GM10266 (cell line): ENCODE measurements at regions not wholly inside any gene's neighbourhood (a gene's known extent, or its start where the extent isn't known, plus 50 kb on each side); places are given as distances from the start of the nearest gene placed in this dataset.
"Not testable (repeated sequence)": the region's sequence is repeated elsewhere in the genome, so short reads cannot be mapped to it uniquely, and the experiment has no call there.

Experiments
- DNase-seq: peaks from one replicate; pipeline ENCODE4 v3.0.0; 2012; ENCODE audit errors: extremely low spot score
- TF ChIP-seq, protein P1 (sequence below): IDR thresholded peaks from 2 replicates; pipeline ENCODE4 v1.5.1; 2012; ENCODE audit warnings: mild to moderate bottlenecking, low read depth; ENCODE audit not compliant: control insufficient read depth, insufficient read depth; ENCODE audit errors: missing control alignments

DNA sequence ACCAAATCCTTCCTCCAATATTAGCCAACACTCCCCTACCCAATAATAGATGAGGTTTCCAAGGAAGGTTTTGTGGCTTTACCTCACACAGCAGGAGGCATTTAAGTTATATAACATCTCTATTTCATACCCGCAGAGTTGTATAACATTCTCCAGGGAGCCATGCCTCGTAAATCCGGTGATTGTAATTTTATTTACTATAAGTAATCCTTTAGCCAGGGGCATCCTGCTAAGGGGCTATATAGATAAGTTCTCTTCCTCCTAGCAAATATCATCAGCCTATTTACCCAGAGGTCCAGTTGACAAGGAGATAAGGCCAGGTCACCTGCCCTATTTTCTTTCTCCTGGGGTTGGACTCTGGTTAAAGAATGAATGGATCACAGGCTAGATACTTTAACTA lies 2051.0 kb downstream of the EFNA5 start:
- DNase-seq, result no peak
- TF ChIP-seq, protein P1, sequence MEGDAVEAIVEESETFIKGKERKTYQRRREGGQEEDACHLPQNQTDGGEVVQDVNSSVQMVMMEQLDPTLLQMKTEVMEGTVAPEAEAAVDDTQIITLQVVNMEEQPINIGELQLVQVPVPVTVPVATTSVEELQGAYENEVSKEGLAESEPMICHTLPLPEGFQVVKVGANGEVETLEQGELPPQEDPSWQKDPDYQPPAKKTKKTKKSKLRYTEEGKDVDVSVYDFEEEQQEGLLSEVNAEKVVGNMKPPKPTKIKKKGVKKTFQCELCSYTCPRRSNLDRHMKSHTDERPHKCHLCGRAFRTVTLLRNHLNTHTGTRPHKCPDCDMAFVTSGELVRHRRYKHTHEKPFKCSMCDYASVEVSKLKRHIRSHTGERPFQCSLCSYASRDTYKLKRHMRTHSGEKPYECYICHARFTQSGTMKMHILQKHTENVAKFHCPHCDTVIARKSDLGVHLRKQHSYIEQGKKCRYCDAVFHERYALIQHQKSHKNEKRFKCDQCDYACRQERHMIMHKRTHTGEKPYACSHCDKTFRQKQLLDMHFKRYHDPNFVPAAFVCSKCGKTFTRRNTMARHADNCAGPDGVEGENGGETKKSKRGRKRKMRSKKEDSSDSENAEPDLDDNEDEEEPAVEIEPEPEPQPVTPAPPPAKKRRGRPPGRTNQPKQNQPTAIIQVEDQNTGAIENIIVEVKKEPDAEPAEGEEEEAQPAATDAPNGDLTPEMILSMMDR, result no peak

DNA sequence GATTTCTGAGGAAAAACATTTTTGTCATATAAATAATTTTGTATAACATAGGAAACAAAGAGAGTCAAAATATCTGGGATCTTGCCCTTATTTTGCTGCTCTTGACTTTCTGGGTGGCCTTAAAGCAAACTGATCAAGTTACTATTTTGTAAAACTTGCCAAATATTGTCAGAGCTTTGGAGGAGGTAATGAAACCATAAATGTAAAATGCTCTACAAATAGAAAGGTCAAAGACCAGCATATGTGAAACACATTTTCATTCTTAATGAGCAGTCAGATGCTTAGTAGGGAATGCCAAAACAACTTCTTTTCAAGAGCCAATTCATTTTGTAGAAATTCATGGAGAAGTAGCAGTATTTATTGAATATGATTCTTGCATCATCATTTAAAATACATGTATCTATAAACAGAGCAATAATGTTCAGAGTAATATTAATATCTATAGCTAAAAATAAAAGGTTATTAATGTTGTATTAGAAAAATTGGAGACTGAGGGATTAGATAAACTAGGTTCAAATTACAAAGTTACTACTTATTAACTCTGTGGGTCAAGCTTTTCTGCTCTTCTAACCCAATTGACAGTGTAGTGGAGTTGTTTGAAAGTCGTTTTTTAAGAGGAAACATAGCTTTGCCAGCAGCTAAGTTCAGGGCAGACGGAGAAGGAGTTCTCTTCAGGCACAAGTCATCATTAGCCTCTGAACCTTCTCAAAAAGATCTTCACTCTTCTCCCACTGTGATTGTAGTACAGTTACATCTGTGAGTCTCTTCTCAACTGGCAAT lies 2053.1 kb downstream of the EFNA5 start:
- TF ChIP-seq, protein P1, result no peak
- DNase-seq, result no peak

- DNase-seq, result no peak
- TF ChIP-seq, protein P1, result no peak
Measured at GRCh38 chr5:105616599-105616998, 2054.0 kb upstream of the NUDT12 start.

DNA sequence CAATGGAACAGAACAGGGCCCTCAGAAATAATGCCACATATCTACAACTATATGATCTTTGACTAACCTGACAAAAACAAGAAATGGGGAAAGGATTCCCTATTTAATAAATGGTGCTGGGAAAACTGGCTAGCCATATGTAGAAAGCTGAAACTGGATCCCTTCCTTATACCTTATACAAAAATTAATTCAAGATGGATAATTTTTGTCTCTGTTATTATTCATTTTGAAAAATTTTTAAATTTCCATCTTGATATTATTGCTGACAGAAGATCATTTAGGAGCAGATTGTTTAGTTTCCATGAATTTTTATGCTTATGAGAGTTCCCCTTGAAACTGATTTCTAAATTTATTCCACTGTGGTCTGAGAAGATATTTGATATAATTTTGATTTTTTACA lies 2039.8 kb upstream of the NUDT12 start:
- DNase-seq, result not testable (repeated sequence)

GRCh38 chr5:105593011-105593760 lies 2030.6 kb upstream of the NUDT12 start:
- TF ChIP-seq, protein P1, result no peak
- no peak for DNase-seq

DNA sequence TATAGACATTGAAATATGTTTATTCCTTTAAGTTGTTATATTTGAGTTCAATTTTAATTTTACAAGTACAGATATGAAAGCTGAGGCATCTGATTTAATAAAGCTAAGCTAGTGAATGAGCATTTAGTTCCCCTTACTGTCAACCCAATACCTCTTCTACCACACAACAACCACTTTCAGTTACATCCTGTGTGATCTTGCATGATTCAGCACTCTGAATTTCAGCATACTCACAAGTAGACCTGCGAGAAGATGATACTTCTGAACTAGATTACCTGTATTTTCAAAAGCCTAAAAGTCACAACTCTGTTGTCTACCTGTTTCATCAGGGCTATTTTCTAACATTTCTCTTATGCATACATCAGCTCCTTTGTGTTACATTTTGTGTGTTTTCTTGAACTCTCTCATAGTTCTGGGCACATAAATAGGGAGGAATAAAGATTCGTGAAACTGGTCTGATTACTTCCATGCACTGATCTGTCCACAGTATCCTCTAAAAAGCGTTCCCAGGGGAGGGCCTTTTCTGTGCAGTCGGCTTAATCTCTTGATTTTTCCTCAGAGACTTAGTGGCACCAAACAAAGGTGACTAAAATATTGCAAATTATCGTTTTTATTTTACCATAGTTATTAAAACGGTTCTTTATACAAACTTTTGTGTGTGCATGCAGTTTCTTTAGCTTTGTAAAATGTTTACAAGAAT lies 2025.5 kb upstream of the NUDT12 start:
- DNase-seq, result no peak
- TF ChIP-seq, protein P1, result no peak

DNA sequence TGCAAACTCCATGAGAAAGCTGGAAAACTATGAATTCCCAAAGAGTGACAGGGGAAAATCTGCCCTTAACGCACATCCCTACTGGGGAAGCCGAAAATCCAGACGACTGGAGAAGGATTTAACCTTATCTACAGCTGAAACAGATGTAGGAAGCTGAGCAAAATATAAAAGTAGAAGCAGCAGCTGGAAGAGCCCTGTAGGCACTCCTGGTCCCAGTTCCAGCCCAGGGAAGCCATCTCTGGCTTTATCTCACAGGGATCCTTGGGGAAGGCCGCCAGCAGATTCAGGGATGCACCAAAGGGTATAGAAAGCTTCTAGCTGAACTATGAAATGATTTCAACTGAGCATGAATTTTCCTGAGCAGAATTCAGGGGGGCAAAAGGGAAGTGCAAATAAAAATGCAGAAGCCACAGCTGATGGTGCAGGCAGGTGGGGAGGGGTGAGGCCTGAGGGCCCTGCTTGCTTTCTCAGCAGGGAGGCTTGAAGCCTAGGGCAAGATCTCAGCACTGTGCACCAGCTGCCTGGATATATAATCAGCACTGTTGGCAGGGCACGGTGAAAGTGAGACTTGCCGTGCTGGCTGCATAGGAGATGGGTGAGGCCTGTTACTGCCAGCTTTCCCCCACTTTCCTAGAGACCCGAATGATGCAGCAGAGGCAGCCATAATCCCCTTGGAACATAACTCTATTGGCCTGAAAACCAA lies 2019.5 kb upstream of the NUDT12 start:
- DNase-seq, result no peak
- TF ChIP-seq, protein P1, result no peak
